K562 (cell line): ENCODE measurements at regions not wholly inside any gene's neighbourhood (a gene's known extent, or its start where the extent isn't known, plus 50 kb on each side); places are given as distances from the start of the nearest gene placed in this dataset.

Source experiments
- ATAC-seq: fragments of 200-7000 bp; cut with Tn5 transposase; 3 replicates; pipeline ENCODE4 v1.9.1; 2020; ENCODE audit warnings: moderate library complexity
- BruUV-seq: library from RNA; stranded (reverse); fragments of 400-500 nt; replicated peaks from 2 replicates; lab custom pipeline; 2021; lab: Mats Ljungman, UMichigan
- CTCF ChIA-PET: fragments of 300-600 bp; formaldehyde crosslinking; extraction: SDS; loops from one replicate; lab custom pipeline; 2021; ENCODE audit warnings: low intra/inter-chr PET ratio; lab: Yijun Ruan, JAX
- POLR2A ChIA-PET: fragments of 300-600, 350-650 bp; sonication (Branson Sonifier 250); formaldehyde crosslinking; extraction: SDS; loops from one replicate; lab custom pipeline; 2021; ENCODE audit warnings: antibody characterized with exemption, inconsistent platforms; lab: Yijun Ruan, JAX
- DNase-seq, 4 experiments: peaks; one replicate each; pipeline versions ENCODE4 v3.0.0 to v3.0.0-alpha.2; 2011 to 2018; ENCODE audit warnings: low spot score in 3 of 4, mixed read lengths in 3 of 4; ENCODE audit errors: extremely low read depth in 1 of 4
- FAIRE-seq: peaks from 2 replicates; lab custom pipeline; 2011; peaks lifted over from hg19 to GRCh38; lab: Jason Lieb, UNC
- H2AFZ ChIP-seq: 2 replicates; pipeline ENCODE4 v1.6.0; 2011; ENCODE audit warnings: low read depth, low read length, control low read depth, inconsistent platforms
- H3K27ac ChIP-seq: fragments of 200-600 bp; 3 replicates; pipeline ENCODE4 v1.8.0; 2011; ENCODE audit warnings: low read depth, mild to moderate bottlenecking, control low read depth, inconsistent platforms, low read length, moderate library complexity, mixed read lengths; ENCODE audit errors: extremely low read depth
- H3K27me3 ChIP-seq, 2 experiments: fragments of 300-600 bp in 1 of 2; 2 replicates in 1 of 2; 3 replicates in 1 of 2; pipeline versions ENCODE4 v1.6.0 to v1.8.0; 2011; ENCODE audit warnings: inconsistent platforms in 2 of 2, low read length in 2 of 2, mild to moderate bottlenecking in 1 of 2, mixed read lengths in 1 of 2, moderate library complexity in 1 of 2; ENCODE audit not compliant: control insufficient read depth in 2 of 2, insufficient read depth in 2 of 2
- H3K36me3 ChIP-seq: fragments of 300-600 bp; 3 replicates; pipeline ENCODE4 v1.8.0; 2011; ENCODE audit warnings: mild to moderate bottlenecking, low read length, inconsistent platforms; ENCODE audit not compliant: control insufficient read depth, insufficient read depth
- H3K4me1 ChIP-seq, 2 experiments: fragments of 200-600 bp in 1 of 2; replicated peaks in 1 of 2; 2 replicates in 1 of 2; 3 replicates in 1 of 2; pipeline versions ENCODE4 v1.5.1 to v1.8.0; 2011; ENCODE audit warnings: inconsistent platforms in 2 of 2, low read length in 2 of 2, mild to moderate bottlenecking in 1 of 2, mixed read lengths in 1 of 2, moderate library complexity in 1 of 2; ENCODE audit not compliant: control insufficient read depth in 2 of 2, insufficient read depth in 2 of 2
- H3K4me2 ChIP-seq: 2 replicates; pipeline ENCODE4 v1.6.1; 2011; ENCODE audit warnings: low read length, control low read depth, inconsistent platforms, mixed read lengths; ENCODE audit not compliant: insufficient read depth
- H3K4me3 ChIP-seq: fragments of 200-600 bp; sonication (generic), shearing (Covaris generic); 2 replicates; pipeline ENCODE4 v1.5.1; 2016; ENCODE audit warnings: control low read depth, inconsistent platforms
- H3K79me2 ChIP-seq: fragments of 200-600 bp; 3 replicates; pipeline ENCODE4 v1.8.0; 2011; ENCODE audit warnings: low read length, inconsistent platforms; ENCODE audit not compliant: control insufficient read depth, insufficient read depth
- H3K9ac ChIP-seq, 2 experiments: 2 replicates each; pipeline versions ENCODE4 v1.6.0 to v1.6.1; 2011; ENCODE audit warnings: low read depth in 2 of 2, low read length in 2 of 2, control low read depth in 1 of 2, inconsistent platforms in 1 of 2, mild to moderate bottlenecking in 1 of 2, mixed read lengths in 1 of 2; ENCODE audit not compliant: insufficient read depth in 1 of 2
- H3K9me1 ChIP-seq: one replicate; pipeline ENCODE4 v1.6.0; 2011; ENCODE audit warnings: inconsistent platforms, mild to moderate bottlenecking, low read length, moderate library complexity; ENCODE audit not compliant: control insufficient read depth, insufficient read depth
- H3K9me3 ChIP-seq: replicated peaks from 2 replicates; pipeline ENCODE4 v1.5.1; 2011; ENCODE audit warnings: low read depth, low read length, inconsistent platforms; ENCODE audit not compliant: control insufficient read depth, insufficient read depth
- H4K20me1 ChIP-seq: replicated peaks from 2 replicates; pipeline ENCODE4 v1.6.1; 2011; ENCODE audit warnings: low read length, inconsistent platforms, mixed read lengths; ENCODE audit not compliant: control insufficient read depth, insufficient read depth
- REST ChIP-seq, 2 experiments: fragments of 450-650 bp; formaldehyde crosslinking in 1 of 2; IDR thresholded peaks; 2 replicates each; pipeline versions ENCODE4 v1.4.0 to v1.6.1; 2014 to 2020; ENCODE audit warnings: mild to moderate bottlenecking in 2 of 2, borderline replicate concordance in 1 of 2, low read depth in 1 of 2
- ZKSCAN3 ChIP-seq: fragments of 250-450 bp; sonication (Bioruptor Pico); IDR thresholded peaks from 2 replicates; pipeline ENCODE4 v1.4.0; 2020
- ZNF444 ChIP-seq: fragments of 250-450 bp; sonication (Bioruptor Pico); IDR thresholded peaks from 2 replicates; pipeline ENCODE4 v1.4.0; 2020; ENCODE audit warnings: mild to moderate bottlenecking, moderate library complexity
- WGBS: fragments of 100-300 bp; shearing (Covaris generic); methylation state at CpG from one replicate; pipeline ENCODE4 v1.1.6; 2016; ENCODE audit warnings: low coverage, mixed read lengths; ENCODE audit not compliant: insufficient coverage; ENCODE audit errors: missing lambda C conversion rate; 5-methylcytosine and 5-hydroxymethylcytosine counted together
- in situ Hi-C: fragments of 300-500 bp; cut with MboI; formaldehyde crosslinking; loops from 4 replicates; pipeline ENCODE4 v1.15.0; 2018; ENCODE audit warnings: inconsistent platforms, mixed read lengths
- intact Hi-C: fragments of 100-400 bp; cut with micrococcal nuclease; formaldehyde crosslinking; loops from 2 replicates; pipeline ENCODE4 v1.14.2; 2022

- H3K9ac ChIP-seq = no peak overlapping the region
- H3K27ac ChIP-seq = no peak overlapping the region
- no peaks in the 10 kb centered on the region for H4K20me1 ChIP-seq
- CTCF ChIA-PET = no interaction called here
- H3K4me3 ChIP-seq = no peak overlapping the region
- intact Hi-C loops (no loop called here), in situ Hi-C loops (no loop called here)
- POLR2A ChIA-PET = no interaction called here
- peaks cover 5 to 31% of the 10 kb centered on the region in 2 experiments; a peak in 3 of 5 replicates for H3K27me3 ChIP-seq
- no peaks in the 10 kb centered on the region for H3K9me1 ChIP-seq
- H3K4me2 ChIP-seq = no peak overlapping the region
- 7% methylated on average over 6 of the region's 6 CpGs for WGBS
- H3K9me3 ChIP-seq = no peaks in the 10 kb centered on the region
- no peak overlapping the region for H2AFZ ChIP-seq
- no peak for TF ChIP-seq ZKSCAN3 (CRISPR knock-in tag)
- no peaks in the 10 kb centered on the region for H3K36me3 ChIP-seq
- no peak for FAIRE-seq
- no peaks in the 10 kb centered on the region; a peak in 1 of 5 replicates for H3K4me1 ChIP-seq
- DNase-seq = no peak
- no peaks in the 10 kb centered on the region for H3K79me2 ChIP-seq
- no peak for ATAC-seq
- no TSS peak for BruUV-seq
Measured at GRCh38 chr14:76699209-76699938, 61.9 kb upstream of the VASH1 start.

- no peak for DNase-seq
- Histone ChIP-seq H3K9me3 (no peaks in the 10 kb centered on the region), H3K4me3 (no peak overlapping the region), H3K36me3 (no peaks in the 10 kb centered on the region), H3K4me1 (no peaks in the 10 kb centered on the region; a peak in 1 of 5 replicates), H2AFZ (no peak overlapping the region), H3K9me1 (no peaks in the 10 kb centered on the region), H3K4me2 (no peak overlapping the region), H3K27me3 (peaks cover 5 to 32% of the 10 kb centered on the region in 2 experiments; a peak in 3 of 5 replicates), H4K20me1 (no peaks in the 10 kb centered on the region), H3K27ac (no peak overlapping the region), H3K79me2 (no peaks in the 10 kb centered on the region), H3K9ac (no peak overlapping the region)
- ATAC-seq = no peak
- no TSS peak for BruUV-seq
- CTCF ChIA-PET = no interaction called here
- in situ Hi-C loops = loop anchor here (25.0 kb wide), 1 partner anchor 362 kb away; no protein-coding TSS in a partner anchor
- POLR2A ChIA-PET = no interaction called here
- intact Hi-C loops = no loop called here
- WGBS = 3% methylated on average over 5 of the region's 8 CpGs
- TF ChIP-seq REST (IDR thresholded peaks at IDR 0.05; ENCODE audit: borderline replicate concordance) (0 out of 2 replicates have a peak, but pooled peaks have one; percentile 5), REST (CRISPR knock-in tag; IDR thresholded peaks at IDR 0.05; ENCODE audit: low read depth) (no peak), ZNF444 (CRISPR knock-in tag) (no peak)
- no peak for FAIRE-seq
Measured at GRCh38 chr14:76699939-76700590, 61.2 kb upstream of the VASH1 start.
